ENCODE measurements at regions not wholly inside any gene's neighbourhood (a gene's known extent, or its start where the extent isn't known, plus 50 kb on each side); places are given as distances from the start of the nearest gene placed in this dataset.

DNA sequence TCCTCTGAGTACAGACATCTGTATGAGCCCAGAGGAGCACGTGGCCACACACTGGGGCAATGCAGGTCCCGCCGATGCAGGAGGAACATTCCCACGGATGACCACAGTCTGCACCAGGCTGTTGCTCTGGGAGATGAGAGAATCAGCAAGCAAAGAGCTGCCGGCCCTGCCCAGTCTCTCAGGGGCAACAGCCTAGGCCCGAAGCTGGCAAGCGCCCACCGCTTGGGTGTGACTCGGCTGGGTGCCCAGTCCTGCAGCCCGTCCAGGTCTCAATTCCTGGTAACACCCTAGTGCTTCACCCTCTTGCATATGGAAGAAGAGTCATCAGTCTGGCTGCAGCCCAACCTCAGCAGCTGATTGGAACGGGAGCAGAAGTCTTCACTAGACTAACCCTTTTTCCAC, 153.7 kb upstream of the HES1 start:
- no peak overlapping the region for H3K4me3 ChIP-seq (ENCODE audit: low read depth, low read length)
- TF ChIP-seq, protein P1, sequence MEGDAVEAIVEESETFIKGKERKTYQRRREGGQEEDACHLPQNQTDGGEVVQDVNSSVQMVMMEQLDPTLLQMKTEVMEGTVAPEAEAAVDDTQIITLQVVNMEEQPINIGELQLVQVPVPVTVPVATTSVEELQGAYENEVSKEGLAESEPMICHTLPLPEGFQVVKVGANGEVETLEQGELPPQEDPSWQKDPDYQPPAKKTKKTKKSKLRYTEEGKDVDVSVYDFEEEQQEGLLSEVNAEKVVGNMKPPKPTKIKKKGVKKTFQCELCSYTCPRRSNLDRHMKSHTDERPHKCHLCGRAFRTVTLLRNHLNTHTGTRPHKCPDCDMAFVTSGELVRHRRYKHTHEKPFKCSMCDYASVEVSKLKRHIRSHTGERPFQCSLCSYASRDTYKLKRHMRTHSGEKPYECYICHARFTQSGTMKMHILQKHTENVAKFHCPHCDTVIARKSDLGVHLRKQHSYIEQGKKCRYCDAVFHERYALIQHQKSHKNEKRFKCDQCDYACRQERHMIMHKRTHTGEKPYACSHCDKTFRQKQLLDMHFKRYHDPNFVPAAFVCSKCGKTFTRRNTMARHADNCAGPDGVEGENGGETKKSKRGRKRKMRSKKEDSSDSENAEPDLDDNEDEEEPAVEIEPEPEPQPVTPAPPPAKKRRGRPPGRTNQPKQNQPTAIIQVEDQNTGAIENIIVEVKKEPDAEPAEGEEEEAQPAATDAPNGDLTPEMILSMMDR (IDR thresholded peaks at IDR 0.05; ENCODE audit: borderline replicate concordance, insufficient read depth, low read depth, low read length): no peak

GRCh38 chr3:193983846-193984818, 151.8 kb upstream of the HES1 start:
- H3K4me3 ChIP-seq (ENCODE audit: low read depth, low read length): no peak overlapping the region
- TF ChIP-seq, protein P1 (IDR thresholded peaks at IDR 0.05; ENCODE audit: borderline replicate concordance, insufficient read depth, low read depth, low read length): no peak

GRCh38 chr3:193984876-193985275, 151.1 kb upstream of the HES1 start:
- H3K4me3 ChIP-seq (ENCODE audit: low read depth, low read length): no peak overlapping the region
- TF ChIP-seq, protein P1 (IDR thresholded peaks at IDR 0.05; ENCODE audit: borderline replicate concordance, insufficient read depth, low read depth, low read length): no peak

DNA sequence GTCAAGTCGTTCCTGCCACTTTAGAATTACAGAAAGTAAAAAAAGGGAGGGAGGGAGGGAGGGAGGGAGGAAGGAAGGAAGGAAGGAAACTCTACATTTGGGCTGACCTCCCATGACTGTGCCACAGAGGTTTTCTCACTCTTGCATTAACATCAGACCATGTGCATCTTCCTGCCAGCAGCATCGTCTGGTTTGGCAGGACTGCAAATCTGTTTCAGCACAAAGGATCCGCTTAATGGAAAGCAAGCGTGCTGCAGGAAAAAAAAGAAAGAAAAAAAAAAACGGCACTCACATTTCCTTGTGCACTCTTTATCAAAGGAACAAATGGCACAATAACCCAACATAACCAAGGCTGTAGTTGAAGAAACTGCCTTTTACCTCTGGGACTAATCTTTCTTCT, 148.8 kb upstream of the HES1 start:
- no peak overlapping the region for H3K4me3 ChIP-seq (ENCODE audit: low read depth, low read length)
- TF ChIP-seq, protein P1 (IDR thresholded peaks at IDR 0.05; ENCODE audit: borderline replicate concordance, insufficient read depth, low read depth, low read length): no peak

DNA sequence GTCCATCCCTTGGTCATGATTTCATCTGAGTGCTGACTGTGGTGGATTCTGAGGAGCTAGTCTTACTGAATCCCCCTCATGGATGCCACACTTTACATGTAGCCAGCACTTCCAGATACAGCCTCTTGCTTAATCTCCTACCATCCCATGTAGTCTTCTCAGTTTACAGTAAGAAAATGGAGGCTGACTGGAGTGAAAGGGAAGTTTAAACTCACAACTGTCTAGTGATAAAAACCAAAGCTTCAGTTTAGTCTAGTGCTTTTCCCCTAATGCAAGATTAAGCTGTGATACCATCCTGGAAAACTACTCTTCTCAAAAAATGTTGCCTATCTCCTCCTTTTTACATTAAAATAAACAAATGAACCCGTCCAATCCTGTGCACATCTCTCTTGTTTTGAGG, 146.8 kb upstream of the HES1 start:
- no peak overlapping the region for H3K4me3 ChIP-seq (ENCODE audit: low read depth, low read length)
- TF ChIP-seq, protein P1 (IDR thresholded peaks at IDR 0.05; ENCODE audit: borderline replicate concordance, insufficient read depth, low read depth, low read length): no peak

DNA sequence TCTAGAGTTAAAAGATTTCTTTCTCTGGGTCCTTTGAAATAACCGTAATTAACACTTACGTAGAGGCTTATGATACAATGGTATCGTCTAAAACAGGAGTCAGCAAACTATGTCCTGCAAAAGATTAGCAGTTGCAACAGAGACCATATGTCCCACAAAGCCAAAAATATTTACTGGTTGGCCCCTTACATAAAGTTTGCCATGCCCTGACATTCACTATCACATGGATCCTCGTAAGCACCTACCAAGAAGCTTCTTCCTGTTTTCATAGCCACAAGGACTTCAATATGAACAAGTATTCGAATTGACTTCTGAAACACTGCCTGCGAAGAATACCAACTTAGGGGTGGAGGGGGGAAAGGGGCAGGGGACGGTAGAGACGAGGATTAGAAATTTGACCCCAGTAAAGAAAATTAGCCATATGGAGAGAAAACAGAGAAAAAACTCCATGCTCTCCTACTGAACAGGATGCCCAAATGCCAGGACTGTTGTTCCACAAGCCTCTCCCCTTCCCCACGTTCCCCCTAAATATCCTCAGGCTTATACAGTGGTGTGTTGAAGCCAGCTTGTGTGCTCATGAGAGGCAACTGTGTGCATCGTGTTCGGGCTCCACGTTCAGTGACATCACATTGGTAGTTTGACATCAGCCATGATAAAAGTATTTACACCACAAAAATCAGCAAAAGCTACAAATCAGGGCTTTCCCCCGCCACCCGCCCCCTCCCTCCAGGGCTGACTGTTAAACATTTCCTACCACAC, 144.1 kb upstream of the HES1 start:
- TF ChIP-seq, protein P1 (IDR thresholded peaks at IDR 0.05; ENCODE audit: borderline replicate concordance, insufficient read depth, low read depth, low read length): no peak
- H3K4me3 ChIP-seq (ENCODE audit: low read depth, low read length): no peak overlapping the region
